CD14-positive monocyte (primary cell): ENCODE measurements at regions not wholly inside any gene's neighbourhood (a gene's known extent, or its start where the extent isn't known, plus 50 kb on each side); places are given as distances from the start of the nearest gene placed in this dataset.

Experiments used
- DNase-seq, 3 donors: peaks; one replicate each; pipeline ENCODE4 v3.0.0-alpha.2; 2011 to 2022
- H2AFZ ChIP-seq: 2 replicates; pipeline ENCODE4 v1.6.0; 2012; ENCODE audit warnings: mild to moderate bottlenecking, low read depth, low read length, inconsistent platforms; ENCODE audit not compliant: insufficient read depth, poor library complexity, severe bottlenecking
- H3K27ac ChIP-seq, 2 donors: 1 replicate in 1 of 2; 2 replicates in 1 of 2; pipeline ENCODE4 v1.5.1; 2012 to 2013; ENCODE audit warnings: low read length in 2 of 2, control low read depth in 1 of 2, inconsistent platforms in 1 of 2, low read depth in 1 of 2, mild to moderate bottlenecking in 1 of 2
- H3K27me3 ChIP-seq, 2 donors: one replicate each; pipeline versions ENCODE4 v1.6.0 to v1.6.1; 2011 to 2013; ENCODE audit warnings: low read length in 2 of 2; ENCODE audit not compliant: control insufficient read depth in 2 of 2, insufficient read depth in 2 of 2
- H3K36me3 ChIP-seq, 2 donors: replicated peaks in 1 of 2; 1 replicate in 1 of 2; 2 replicates in 1 of 2; pipeline versions ENCODE4 v1.5.1 to v1.6.1; 2012 to 2013; ENCODE audit warnings: low read length in 2 of 2, control low read depth in 1 of 2, inconsistent platforms in 1 of 2, mild to moderate bottlenecking in 1 of 2; ENCODE audit not compliant: insufficient read depth in 2 of 2, control insufficient read depth in 1 of 2
- H3K4me1 ChIP-seq, 2 donors: 1 replicate in 1 of 2; 2 replicates in 1 of 2; pipeline versions ENCODE4 v1.5.1 to v1.6.1; 2012 to 2013; ENCODE audit warnings: low read length in 2 of 2, control low read depth in 1 of 2, inconsistent platforms in 1 of 2, mild to moderate bottlenecking in 1 of 2, moderate library complexity in 1 of 2; ENCODE audit not compliant: insufficient read depth in 2 of 2, control insufficient read depth in 1 of 2
- H3K4me2 ChIP-seq: replicated peaks from 2 replicates; pipeline ENCODE3; 2012; ENCODE audit warnings: low read length, moderate library complexity, mild to moderate bottlenecking; ENCODE audit not compliant: poor library complexity, severe bottlenecking; ENCODE audit errors: extremely low read depth
- H3K4me3 ChIP-seq, 3 experiments: fragments of 200-600 bp in 1 of 3; sonication (generic) in 1 of 3; replicated peaks in 1 of 3; 1 replicate in 2 of 3; 2 replicates in 1 of 3; pipeline ENCODE4 v1.5.1; 2011 to 2013; ENCODE audit warnings: low read length in 3 of 3, mild to moderate bottlenecking in 3 of 3, control low read depth in 2 of 3, low read depth in 2 of 3, inconsistent platforms in 1 of 3, moderate library complexity in 1 of 3
- H3K79me2 ChIP-seq: 2 replicates; pipeline ENCODE4 v1.6.0; 2012; ENCODE audit warnings: mild to moderate bottlenecking, control low read depth, inconsistent platforms, low read length, moderate library complexity; ENCODE audit not compliant: insufficient read depth
- H3K9ac ChIP-seq: 2 replicates; pipeline ENCODE4 v1.6.0; 2017; ENCODE audit warnings: low read length, mild to moderate bottlenecking; ENCODE audit not compliant: insufficient read depth, poor library complexity, severe bottlenecking
- H3K9me3 ChIP-seq, 2 donors: replicated peaks in 1 of 2; 1 replicate in 1 of 2; 2 replicates in 1 of 2; pipeline versions ENCODE4 v1.5.1 to v1.6.1; 2012 to 2013; ENCODE audit warnings: low read length in 2 of 2, control low read depth in 1 of 2; ENCODE audit not compliant: control insufficient read depth in 1 of 2, insufficient read depth in 1 of 2
- H4K20me1 ChIP-seq: 2 replicates; pipeline ENCODE4 v1.6.0; 2012; ENCODE audit warnings: mild to moderate bottlenecking, low read length, control low read depth, moderate library complexity; ENCODE audit not compliant: insufficient read depth
- H3K27ac Mint-ChIP-seq, 7 donors: one replicate each; pipeline ENCODE4 v1.8.0; 2020; ENCODE audit warnings: mild to moderate bottlenecking in 7 of 7, mixed read lengths in 7 of 7, moderate library complexity in 6 of 7, inconsistent platforms in 2 of 7
- H3K27me3 Mint-ChIP-seq, 3 donors: one replicate each; pipeline ENCODE4 v1.8.0; 2021 to 2022; ENCODE audit warnings: low read depth in 3 of 3, mild to moderate bottlenecking in 3 of 3, mixed read lengths in 3 of 3, moderate library complexity in 3 of 3, inconsistent platforms in 1 of 3
- H3K36me3 Mint-ChIP-seq, 2 donors: one replicate each; pipeline ENCODE4 v1.8.0; 2020; ENCODE audit warnings: mixed read lengths in 2 of 2, inconsistent platforms in 1 of 2, mild to moderate bottlenecking in 1 of 2
- H3K4me1 Mint-ChIP-seq: one replicate; pipeline ENCODE4 v1.8.0; 2020; ENCODE audit warnings: mild to moderate bottlenecking, mixed read lengths
- H3K4me3 Mint-ChIP-seq, 2 donors: one replicate each; pipeline ENCODE4 v1.8.0; 2020; ENCODE audit warnings: mild to moderate bottlenecking in 2 of 2, mixed read lengths in 2 of 2, moderate library complexity in 1 of 2
- H3K9me3 Mint-ChIP-seq, 7 donors: one replicate each; pipeline ENCODE4 v1.8.0; 2020 to 2022; ENCODE audit warnings: mixed read lengths in 7 of 7, mild to moderate bottlenecking in 6 of 7, moderate library complexity in 6 of 7, inconsistent platforms in 2 of 7
- CTCF ChIP-seq: fragments of 200-600 bp; IDR thresholded peaks from one replicate; pipeline ENCODE4 v1.8.0; 2022; ENCODE audit warnings: antibody characterized with exemption, mild to moderate bottlenecking
- WGBS: methylation state at CpG from one replicate; pipeline ENCODE4 v1.1.5; 2013; ENCODE audit warnings: missing lambda C conversion rate; ENCODE audit not compliant: insufficient coverage; 5-methylcytosine and 5-hydroxymethylcytosine counted together
- intact Hi-C, 2 donors: fragments of 100-400 bp; cut with micrococcal nuclease; formaldehyde crosslinking; loops; one replicate each; pipeline versions ENCODE4 v1.15.0 to v1.15.1; 2023

- no peak for TF ChIP-seq CTCF
Observed at GRCh38 chrX:124260845-124261244, 71.6 kb upstream of the TEX13D start.

GRCh38 chrX:124263743-124264142, 68.7 kb upstream of the TEX13D start:
- intact Hi-C loops, result no loop called here

More at GRCh38 chrX:124260845-124261244, 71.6 kb upstream of the TEX13D start:
- Histone ChIP-seq H3K4me2 (no peak overlapping the region), H3K9ac (no peak overlapping the region), H3K9me3 (no peaks in the 10 kb centered on the region), H3K27ac (no peak overlapping the region), H3K4me3 (no peak overlapping the region), H4K20me1 (no peaks in the 10 kb centered on the region), H3K27me3 (no peaks in the 10 kb centered on the region), H3K36me3 (no peaks in the 10 kb centered on the region), H3K79me2 (no peaks in the 10 kb centered on the region), H3K4me1 (peaks cover 0 to 5% of the 10 kb centered on the region in 2 donors), H2AFZ (no peak overlapping the region)
- intact Hi-C loops, result no loop called here
- Mint-ChIP-seq H3K9me3 (peaks cover 0 to 2% (median 0%) of the 10 kb centered on the region in 7 donors), H3K27me3 (no peaks in the 10 kb centered on the region), H3K4me3 (no peak overlapping the region), H3K36me3 (no peaks in the 10 kb centered on the region), H3K4me1 (peaks cover 9% of the 10 kb centered on the region), H3K27ac (no peak overlapping the region)
- DNase-seq, result no peak
- WGBS, result no CpG with 5 or more reads among the region's 2 CpGs

More at GRCh38 chrX:124263743-124264142, 68.7 kb upstream of the TEX13D start:
- Histone ChIP-seq H3K79me2 (no peaks in the 10 kb centered on the region), H3K4me2 (no peak overlapping the region), H3K9me3 (no peaks in the 10 kb centered on the region), H3K36me3 (no peaks in the 10 kb centered on the region), H3K27ac (no peak overlapping the region), H3K4me3 (no peak overlapping the region), H4K20me1 (no peaks in the 10 kb centered on the region), H3K9ac (no peak overlapping the region), H2AFZ (no peak overlapping the region), H3K4me1 (peaks cover 0 to 5% of the 10 kb centered on the region in 2 donors), H3K27me3 (no peaks in the 10 kb centered on the region)
- H3K27ac Mint-ChIP-seq, result no peak overlapping the region
- DNase-seq, result peak in 1 of 3 donors; percentile 3
- WGBS, result no CpG with 5 or more reads among the region's 4 CpGs
- peaks cover 0 to 2% (median 0%) of the 10 kb centered on the region in 3 donors for H3K27me3 Mint-ChIP-seq
- H3K4me3 Mint-ChIP-seq, result no peak overlapping the region
- H3K4me1 Mint-ChIP-seq, result peaks cover 4% of the 10 kb centered on the region
- no peak for TF ChIP-seq CTCF
- H3K9me3 Mint-ChIP-seq, result peaks cover 0 to 3% (median 0%) of the 10 kb centered on the region in 7 donors
- H3K36me3 Mint-ChIP-seq, result no peaks in the 10 kb centered on the region
